GM12878 (cell line): ENCODE measurements at regions not wholly inside any gene's neighbourhood (a gene's known extent, or its start where the extent isn't known, plus 50 kb on each side); places are given as distances from the start of the nearest gene placed in this dataset.

ENCODE experiments used
- ATAC-seq: fragments of 200-7000 bp; cut with Tn5 transposase; 3 replicates; pipeline ENCODE4 v1.9.1; 2020; ENCODE audit warnings: mild to moderate bottlenecking, moderate library complexity
- BruUV-seq: library from RNA; stranded (reverse); fragments of 400-500 nt; replicated peaks from 2 replicates; lab custom pipeline; 2021; lab: Mats Ljungman, UMichigan
- CTCF ChIA-PET: fragments of 300-600 bp; sonication (Branson Sonifier 250); formaldehyde crosslinking; extraction: SDS; loops from one replicate; lab custom pipeline; 2021; ENCODE audit warnings: inconsistent platforms; lab: Yijun Ruan, JAX
- POLR2A ChIA-PET: fragments of 350-600 bp; formaldehyde crosslinking; extraction: SDS; loops from one replicate; lab custom pipeline; 2021; ENCODE audit warnings: inconsistent platforms; lab: Charles Lee
- RAD21 ChIA-PET: fragments of 300-600 bp; sonication (Branson Sonifier 250); formaldehyde crosslinking; loops from one replicate; lab custom pipeline; 2023; ENCODE audit warnings: antibody characterized with exemption; ENCODE audit not compliant: unreplicated experiment; lab: Charles Lee
- SMC1A ChIA-PET: fragments of 300-600 bp; sonication (Branson Sonifier 250); formaldehyde crosslinking; loops from one replicate; lab custom pipeline; 2023; ENCODE audit not compliant: unreplicated experiment, uncharacterized antibody; lab: Charles Lee
- DNase-seq: peaks from one replicate; pipeline ENCODE4 v3.0.0-alpha.2; 2011; ENCODE audit warnings: low read depth, low spot score
- FAIRE-seq: peaks from 3 replicates; lab custom pipeline; 2011; peaks lifted over from hg19 to GRCh38; lab: Jason Lieb, UNC
- H2AFZ ChIP-seq: 2 replicates; pipeline ENCODE4 v1.6.0; 2011; ENCODE audit warnings: low read depth, low read length, control low read depth; ENCODE audit not compliant: control insufficient read depth
- H3K27ac ChIP-seq: 2 replicates; pipeline ENCODE4 v1.5.1; 2011; ENCODE audit warnings: control low read depth; ENCODE audit not compliant: control insufficient read depth, insufficient read depth
- H3K27me3 ChIP-seq, 2 experiments: replicated peaks in 1 of 2; 2 replicates each; pipeline versions ENCODE4 v1.6.0 to v1.6.1; 2011; ENCODE audit warnings: low read length in 1 of 2; ENCODE audit not compliant: control insufficient read depth in 2 of 2, insufficient read depth in 2 of 2
- H3K36me3 ChIP-seq, 2 experiments: 2 replicates each; pipeline ENCODE4 v1.5.1; 2011; ENCODE audit warnings: low read length in 1 of 2; ENCODE audit not compliant: control insufficient read depth in 2 of 2, insufficient read depth in 2 of 2
- H3K4me1 ChIP-seq: 2 replicates; pipeline ENCODE4 v1.6.1; 2011; ENCODE audit warnings: mild to moderate bottlenecking, low read length, moderate library complexity, mixed read lengths; ENCODE audit not compliant: control insufficient read depth, insufficient read depth
- H3K4me2 ChIP-seq: 2 replicates; pipeline ENCODE4 v1.6.0; 2011; ENCODE audit warnings: control low read depth; ENCODE audit not compliant: control insufficient read depth, insufficient read depth
- H3K4me3 ChIP-seq: fragments of 200-600 bp; sonication (generic); 2 replicates; pipeline ENCODE4 v1.5.1; 2016
- H3K79me2 ChIP-seq: 2 replicates; pipeline ENCODE4 v1.6.0; 2011; ENCODE audit warnings: low read length; ENCODE audit not compliant: control insufficient read depth, insufficient read depth
- H3K9ac ChIP-seq: 2 replicates; pipeline ENCODE4 v1.8.0; 2011; ENCODE audit warnings: low read length, control low read depth, mixed read lengths; ENCODE audit not compliant: control insufficient read depth, insufficient read depth
- H3K9me3 ChIP-seq: replicated peaks from 3 replicates; pipeline ENCODE4 v1.5.1; 2011; ENCODE audit warnings: mild to moderate bottlenecking, low read length; ENCODE audit not compliant: control insufficient read depth, insufficient read depth
- H4K20me1 ChIP-seq: 2 replicates; pipeline ENCODE4 v1.6.0; 2011; ENCODE audit not compliant: control insufficient read depth, insufficient read depth
- BACH1 ChIP-seq: fragments of 450-650 bp; IDR thresholded peaks from 2 replicates; pipeline ENCODE4 v1.6.1; 2017; ENCODE audit warnings: mild to moderate bottlenecking, borderline replicate concordance
- BHLHE40 ChIP-seq, 2 experiments: fragments of 450-650 bp in 1 of 2; IDR thresholded peaks; 2 replicates each; pipeline ENCODE4 v1.6.1; 2011 to 2017; ENCODE audit warnings: low read depth in 2 of 2, borderline replicate concordance in 1 of 2, improper control_type of control experiment in 1 of 2, low read length in 1 of 2, mild to moderate bottlenecking in 1 of 2
- CHD1 ChIP-seq: IDR thresholded peaks from 2 replicates; pipeline ENCODE4 v1.6.1; 2012; ENCODE audit warnings: low read depth, low read length, improper control_type of control experiment
- FOXM1 ChIP-seq: IDR thresholded peaks from 2 replicates; pipeline ENCODE4 v1.6.1; 2012; ENCODE audit warnings: low read depth, mild to moderate bottlenecking, inconsistent platforms, low read length, moderate library complexity
- MTA2 ChIP-seq: fragments of 450-650 bp; IDR thresholded peaks from 2 replicates; pipeline ENCODE4 v1.6.1; 2016; ENCODE audit warnings: low read depth, mild to moderate bottlenecking, moderate library complexity
- RELA ChIP-seq: fragments of 450-650 bp; IDR thresholded peaks from 2 replicates; pipeline ENCODE4 v1.8.0; 2014; ENCODE audit warnings: borderline replicate concordance; ENCODE audit not compliant: partially characterized antibody
- RFX5 ChIP-seq: IDR thresholded peaks from 2 replicates; pipeline ENCODE4 v1.6.1; 2011; ENCODE audit warnings: low read depth, low read length, improper control_type of control experiment
- SMC3 ChIP-seq: IDR thresholded peaks from 2 replicates; pipeline ENCODE4 v1.6.1; 2011; ENCODE audit warnings: low read length, improper control_type of control experiment, borderline replicate concordance
- SP1 ChIP-seq: IDR thresholded peaks from one replicate; pipeline ENCODE4 v1.6.1; 2011; ENCODE audit warnings: low read depth, low read length
- TCF7 ChIP-seq: IDR thresholded peaks from 2 replicates; pipeline ENCODE4 v1.6.1; 2014; ENCODE audit warnings: antibody characterized with exemption, borderline replicate concordance
- ZNF384 ChIP-seq: IDR thresholded peaks from 2 replicates; pipeline ENCODE4 v1.6.1; 2012; ENCODE audit warnings: low read depth, mild to moderate bottlenecking, low read length, improper control_type of control experiment, borderline replicate concordance
- ZSCAN29 ChIP-seq: fragments of 450-650 bp; IDR thresholded peaks from 2 replicates; pipeline ENCODE4 v1.6.1; 2017; ENCODE audit warnings: mild to moderate bottlenecking, moderate library complexity
- WGBS: methylation state at CpG from one replicate; pipeline ENCODE4 v1.1.6; 2016; ENCODE audit warnings: low lambda C conversion rate; ENCODE audit not compliant: insufficient replicate concordance, insufficient coverage; ENCODE audit errors: missing lambda C conversion rate; 5-methylcytosine and 5-hydroxymethylcytosine counted together
- in situ Hi-C: fragments of 300-500 bp; cut with MboI; formaldehyde crosslinking; loops from 9 replicates; pipeline ENCODE4 v1.14.3; 2018; ENCODE audit warnings: mixed read lengths
- intact Hi-C: fragments of 100-400 bp; cut with micrococcal nuclease; formaldehyde crosslinking; loops from one replicate; pipeline ENCODE4 v1.14.2; 2022; ENCODE audit not compliant: unreplicated experiment

GRCh38 chr22:48278620-48279460 lies 1516.4 kb downstream of the TBC1D22A start:
- BruUV-seq: no TSS peak

GRCh38 chr22:48277868-48278581 lies 1515.6 kb downstream of the TBC1D22A start:
- H3K9ac ChIP-seq: no peak overlapping the region
- intact Hi-C loops: no loop called here
- SMC1A ChIA-PET: no interaction called here

More at GRCh38 chr22:48278620-48279460, 1516.4 kb downstream of the TBC1D22A start:
- no peak for FAIRE-seq
- Histone ChIP-seq H3K79me2 (no peaks in the 10 kb centered on the region), H3K9me3 (no peaks in the 10 kb centered on the region; the same call in 2 of the 3 replicates), H3K36me3 (no peaks in the 10 kb centered on the region), H4K20me1 (no peaks in the 10 kb centered on the region), H3K27me3 (no peaks in the 10 kb centered on the region), H3K27ac (no peak overlapping the region), H3K4me2 (no peak overlapping the region), H3K9ac (no peak overlapping the region), H3K4me3 (no peak overlapping the region), H3K4me1 (no peaks in the 10 kb centered on the region), H2AFZ (no peak overlapping the region)
- RAD21 ChIA-PET: no interaction called here
- CTCF ChIA-PET: no interaction called here
- DNase-seq: no peak
- intact Hi-C loops: no loop called here
- ATAC-seq: no peak
- POLR2A ChIA-PET: no interaction called here
- 51% methylated on average over 18 of the region's 19 CpGs for WGBS
- SMC1A ChIA-PET: no interaction called here
- no peak for TF ChIP-seq RFX5
- TF ChIP-seq RELA: no peak
- TF ChIP-seq ZSCAN29: no peak
- no peak for TF ChIP-seq ZNF384
- no peak for TF ChIP-seq SP1
- TF ChIP-seq FOXM1: no peak
- TF ChIP-seq MTA2: no peak
- TF ChIP-seq BACH1: no peak
- TF ChIP-seq CHD1: no peak
- in situ Hi-C loops: no loop called here

More at GRCh38 chr22:48277868-48278581, 1515.6 kb downstream of the TBC1D22A start:
- no peak for TF ChIP-seq TCF7
- peak in 1 of 2 experiments; percentile 15; a peak in 1 of 4 replicates for TF ChIP-seq BHLHE40 (IDR thresholded peaks at IDR 0.05; ENCODE audit: borderline replicate concordance in 1 of 2, low read depth in 2 of 2, low read length in 1 of 2)
- no peak for TF ChIP-seq SMC3
- Histone ChIP-seq H3K27me3 (no peaks in the 10 kb centered on the region), H3K4me1 (no peaks in the 10 kb centered on the region), H3K27ac (no peak overlapping the region), H3K36me3 (no peaks in the 10 kb centered on the region), H3K4me3 (no peak overlapping the region), H4K20me1 (no peaks in the 10 kb centered on the region), H3K9me3 (no peaks in the 10 kb centered on the region; the same call in 2 of the 3 replicates), H3K79me2 (no peaks in the 10 kb centered on the region), H2AFZ (no peak overlapping the region), H3K4me2 (no peak overlapping the region)
- no peak for ATAC-seq
- POLR2A ChIA-PET: no interaction called here
- DNase-seq: no peak
- CTCF ChIA-PET: no interaction called here
- WGBS: 32% methylated on average over 16 of the region's 19 CpGs
- no peak for FAIRE-seq
- in situ Hi-C loops: no loop called here
- RAD21 ChIA-PET: no interaction called here
- BruUV-seq: no TSS peak
